Heart left ventricle (tissue), 13 donors: ENCODE measurements at regions not wholly inside any gene's neighbourhood (a gene's known extent, or its start where the extent isn't known, plus 50 kb on each side); places are given as distances from the start of the nearest gene placed in this dataset.

Experiments used
- CTCF ChIP-seq, 12 donors: fragments of 200-600 bp; sonication (generic) in 4 of 12; IDR thresholded peaks; one replicate each; pipeline versions ENCODE4 v1.5.0 to v1.8.0; 2018 to 2022; ENCODE audit warnings: antibody characterized with exemption in 12 of 12, mild to moderate bottlenecking in 5 of 12
- POLR2A ChIP-seq, 2 donors: fragments of 450-650 bp; IDR thresholded peaks; one replicate each; pipeline ENCODE4 v1.6.1; 2017; ENCODE audit warnings: antibody characterized with exemption in 2 of 2, mild to moderate bottlenecking in 2 of 2, moderate library complexity in 2 of 2
- donor health status: ischemic (EF 13 %, LVEDD 7.1; RV severe dilation, severe dysfunction).
- donor health status: DM: no; HTN: yes; CAD: no.
- donor health status: DM: no; HTN: no; CAD: no.
- donor health status: ischemic (EF 25% LVEDD 6.9; RV normal size, moderate dysfunction).
- donor health status: ischemic (EF 25% LVEDD 5.7; RV mildly dilated, moderate dysfunction).
- donor health status: ischemic (EF 35%, LVEDD 5.7; RV mildly dilated, moderate dysfunction).
- donor health status: nonischemic (EF 11% LVEDD 7.7; RV severe dilation, severe dysfunction).
- donor health status: DM: yes; HTN: yes; CAD: no.
- donor health status: PGD.
- donor health status: ischemic (EF 29% LVEDD 5.4; RV normal size, mild dysfunction).
- donor health status: nonischemic (EF 23%, LVEDD 6.1; RV moderate dilation, normal function).

GRCh38 chr16:48041981-48042421 is 113.8 kb downstream of the ABCC12 start:
- TF ChIP-seq CTCF (IDR thresholded peaks at IDR 0.05) = no peak
- no peak for TF ChIP-seq POLR2A (IDR thresholded peaks at IDR 0.05)
